ENCODE measurements at regions not wholly inside any gene's neighbourhood (a gene's known extent, or its start where the extent isn't known, plus 50 kb on each side); places are given as distances from the start of the nearest gene placed in this dataset.

GRCh38 chr12:127943481-127944210, 323.3 kb upstream of the TMEM132C start:
- no peaks in the 10 kb centered on the region for H3K36me3 Mint-ChIP-seq
- no peaks in the 10 kb centered on the region for H3K27me3 Mint-ChIP-seq (ENCODE audit: low read depth)
- H3K4me1 Mint-ChIP-seq = no peaks in the 10 kb centered on the region
- H3K27ac Mint-ChIP-seq = no peak overlapping the region
- H3K4me3 Mint-ChIP-seq = no peak overlapping the region
- no peak for TF ChIP-seq CTCF (IDR thresholded peaks at IDR 0.05; ENCODE audit: unreplicated experiment)
- peaks cover 7% of the 10 kb centered on the region for H3K9me3 Mint-ChIP-seq
- DNase-seq (ENCODE audit: low spot score in 2 of 2, unreplicated experiment in 2 of 2) = no peak

- Mint-ChIP-seq H3K27ac (no peak overlapping the region), H3K27me3 (ENCODE audit: low read depth) (no peaks in the 10 kb centered on the region), H3K36me3 (no peaks in the 10 kb centered on the region), H3K9me3 (peaks cover 3% of the 10 kb centered on the region), H3K4me3 (no peak overlapping the region), H3K4me1 (no peaks in the 10 kb centered on the region)
- no peak for DNase-seq (ENCODE audit: low spot score in 2 of 2, unreplicated experiment in 2 of 2)
- no peak for TF ChIP-seq CTCF (IDR thresholded peaks at IDR 0.05; ENCODE audit: unreplicated experiment)
These were observed 322.6 kb upstream of the TMEM132C start for GRCh38 chr12:127944211-127944899.

GRCh38 chr12:127957001-127957660, 309.8 kb upstream of the TMEM132C start:
- no peak for TF ChIP-seq CTCF (IDR thresholded peaks at IDR 0.05; ENCODE audit: unreplicated experiment)
- no peaks in the 10 kb centered on the region for H3K4me1 Mint-ChIP-seq
- no peaks in the 10 kb centered on the region for H3K9me3 Mint-ChIP-seq
- H3K4me3 Mint-ChIP-seq = no peak overlapping the region
- no peaks in the 10 kb centered on the region for H3K36me3 Mint-ChIP-seq
- H3K27ac Mint-ChIP-seq = no peak overlapping the region
- H3K27me3 Mint-ChIP-seq (ENCODE audit: low read depth) = peaks cover 3% of the 10 kb centered on the region
- no peak for DNase-seq (ENCODE audit: low spot score in 2 of 2, unreplicated experiment in 2 of 2)

GRCh38 chr12:127962303-127962702, 304.7 kb upstream of the TMEM132C start:
- Mint-ChIP-seq H3K36me3 (no peaks in the 10 kb centered on the region), H3K9me3 (peaks cover 13% of the 10 kb centered on the region), H3K27ac (no peak overlapping the region), H3K4me1 (no peaks in the 10 kb centered on the region), H3K27me3 (ENCODE audit: low read depth) (peaks cover 3% of the 10 kb centered on the region), H3K4me3 (no peak overlapping the region)
- no peak for DNase-seq (ENCODE audit: low spot score in 2 of 2, unreplicated experiment in 2 of 2)
- TF ChIP-seq CTCF (IDR thresholded peaks at IDR 0.05; ENCODE audit: unreplicated experiment) = no peak

GRCh38 chr12:127963933-127964332, 303.0 kb upstream of the TMEM132C start:
- Mint-ChIP-seq H3K4me3 (no peak overlapping the region), H3K27me3 (ENCODE audit: low read depth) (peaks cover 3% of the 10 kb centered on the region), H3K27ac (no peak overlapping the region), H3K36me3 (no peaks in the 10 kb centered on the region), H3K4me1 (no peaks in the 10 kb centered on the region), H3K9me3 (peaks cover 20% of the 10 kb centered on the region)
- DNase-seq (ENCODE audit: low spot score in 2 of 2, unreplicated experiment in 2 of 2) = no peak
- no peak for TF ChIP-seq CTCF (IDR thresholded peaks at IDR 0.05; ENCODE audit: unreplicated experiment)

Measured in mesothelial cell of epicardium (in vitro differentiated cells).